OCI-LY7 (cell line): ENCODE measurements at regions not wholly inside any gene's neighbourhood (a gene's known extent, or its start where the extent isn't known, plus 50 kb on each side); places are given as distances from the start of the nearest gene placed in this dataset.

ENCODE experiments used
- EZH2phosphoT487 ChIP-seq: fragments of 200-600 bp; sonication (generic); IDR thresholded peaks from 2 replicates; pipeline ENCODE4 v1.6.1; 2018; ENCODE audit warnings: low read depth, borderline replicate concordance, mild to moderate bottlenecking, mixed run types, antibody characterized with exemption, low read length, moderate library complexity, mixed read lengths
- TF ChIP-seq, protein P1 (sequence below): fragments of 200-600 bp; sonication (generic); conservative IDR thresholded peaks from 2 replicates; pipeline ENCODE4 v1.5.1; 2014; ENCODE audit warnings: mild to moderate bottlenecking, antibody characterized with exemption, low read length, moderate library complexity, mixed read lengths

GRCh38 chrX:149313871-149314371 is 191.2 kb downstream of the IDS start:
- TF ChIP-seq, protein P1, sequence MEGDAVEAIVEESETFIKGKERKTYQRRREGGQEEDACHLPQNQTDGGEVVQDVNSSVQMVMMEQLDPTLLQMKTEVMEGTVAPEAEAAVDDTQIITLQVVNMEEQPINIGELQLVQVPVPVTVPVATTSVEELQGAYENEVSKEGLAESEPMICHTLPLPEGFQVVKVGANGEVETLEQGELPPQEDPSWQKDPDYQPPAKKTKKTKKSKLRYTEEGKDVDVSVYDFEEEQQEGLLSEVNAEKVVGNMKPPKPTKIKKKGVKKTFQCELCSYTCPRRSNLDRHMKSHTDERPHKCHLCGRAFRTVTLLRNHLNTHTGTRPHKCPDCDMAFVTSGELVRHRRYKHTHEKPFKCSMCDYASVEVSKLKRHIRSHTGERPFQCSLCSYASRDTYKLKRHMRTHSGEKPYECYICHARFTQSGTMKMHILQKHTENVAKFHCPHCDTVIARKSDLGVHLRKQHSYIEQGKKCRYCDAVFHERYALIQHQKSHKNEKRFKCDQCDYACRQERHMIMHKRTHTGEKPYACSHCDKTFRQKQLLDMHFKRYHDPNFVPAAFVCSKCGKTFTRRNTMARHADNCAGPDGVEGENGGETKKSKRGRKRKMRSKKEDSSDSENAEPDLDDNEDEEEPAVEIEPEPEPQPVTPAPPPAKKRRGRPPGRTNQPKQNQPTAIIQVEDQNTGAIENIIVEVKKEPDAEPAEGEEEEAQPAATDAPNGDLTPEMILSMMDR: no peak
- TF ChIP-seq EZH2phosphoT487: no peak
